ENCODE measurements at regions not wholly inside any gene's neighbourhood (a gene's known extent, or its start where the extent isn't known, plus 50 kb on each side); places are given as distances from the start of the nearest gene placed in this dataset.
"Not testable (repeated sequence)": the region's sequence is repeated elsewhere in the genome, so short reads cannot be mapped to it uniquely, and the experiment has no call there.

DNA sequence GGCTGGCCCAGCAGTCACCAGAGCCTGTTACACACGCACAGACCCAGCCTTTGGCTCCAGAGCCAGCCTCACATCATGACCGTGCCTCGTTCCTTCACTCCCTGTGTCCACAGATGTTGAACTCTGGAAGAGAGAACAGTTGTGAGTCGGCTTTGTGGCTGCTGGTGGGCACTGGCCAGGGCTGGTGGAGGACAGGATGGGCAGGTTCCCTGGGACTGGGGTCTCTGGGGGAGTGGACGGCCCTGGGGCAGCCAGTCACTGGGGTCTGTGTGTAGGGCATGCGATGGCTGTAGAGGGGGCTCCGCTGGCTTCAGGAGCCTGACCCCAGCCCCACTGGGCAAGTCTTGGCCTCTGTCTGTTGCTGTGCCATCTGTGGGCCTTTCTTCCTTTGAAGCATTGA is 1070.1 kb downstream of the BRD1 start:
- Histone ChIP-seq H3K27ac (no peak overlapping the region), H3K36me3 (no peaks in the 10 kb centered on the region), H3K27me3 (no peaks in the 10 kb centered on the region), H3K9me3 (ENCODE audit: low read depth) (no peaks in the 10 kb centered on the region), H3K4me1 (ENCODE audit: low read depth) (no peaks in the 10 kb centered on the region), H3K4me3 (no peak overlapping the region)
- DNase-seq (ENCODE audit: low read depth in 1 of 2, low spot score in 1 of 2): no peak
- no peak for TF ChIP-seq CTCF (IDR thresholded peaks at IDR 0.05; ENCODE audit: low read depth, low read length)

DNA sequence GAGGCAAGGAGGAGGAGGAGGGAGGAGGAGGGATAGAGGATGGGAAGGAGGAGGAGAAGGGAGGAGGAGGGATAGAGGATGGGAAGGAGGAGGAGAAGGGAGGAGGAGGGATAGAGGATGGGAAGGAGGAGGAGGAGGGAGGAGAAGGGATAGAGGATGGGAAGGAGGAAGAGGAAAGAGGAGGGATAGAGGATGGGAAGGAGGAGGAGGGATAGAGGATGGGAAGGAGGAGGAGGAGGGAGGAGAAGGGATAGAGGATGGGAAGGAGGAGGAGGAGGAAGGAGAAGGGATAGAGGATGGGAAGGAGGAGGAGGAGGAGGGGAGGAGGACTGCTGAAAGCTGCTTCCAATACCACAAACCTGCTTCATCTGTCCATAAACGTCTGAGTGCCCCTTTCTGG is 1070.5 kb downstream of the BRD1 start:
- H3K9me3 ChIP-seq (ENCODE audit: low read depth); H3K27me3 ChIP-seq; H3K36me3 ChIP-seq; H3K4me3 ChIP-seq; H3K27ac ChIP-seq; DNase-seq (ENCODE audit: low read depth in 1 of 2, low spot score in 1 of 2); H3K4me1 ChIP-seq (ENCODE audit: low read depth): not testable (repeated sequence)

- Histone ChIP-seq H3K27ac (no peak overlapping the region), H3K4me1 (ENCODE audit: low read depth) (no peaks in the 10 kb centered on the region), H3K27me3 (no peaks in the 10 kb centered on the region), H3K4me3 (no peak overlapping the region), H3K36me3 (no peaks in the 10 kb centered on the region), H3K9me3 (ENCODE audit: low read depth) (no peaks in the 10 kb centered on the region)
- TF ChIP-seq CTCF (IDR thresholded peaks at IDR 0.05; ENCODE audit: low read depth, low read length): no peak
- DNase-seq (ENCODE audit: low read depth in 1 of 2, low spot score in 1 of 2): no peak
These were observed 1071.2 kb downstream of the BRD1 start for GRCh38 chr22:48756146-48757111.

- no peak for TF ChIP-seq CTCF (IDR thresholded peaks at IDR 0.05; ENCODE audit: low read depth, low read length)
- no peak overlapping the region for H3K27ac ChIP-seq
- no peak overlapping the region for H3K4me3 ChIP-seq
- no peak for DNase-seq (ENCODE audit: low read depth in 1 of 2, low spot score in 1 of 2)
- H3K27me3 ChIP-seq: no peaks in the 10 kb centered on the region
- no peaks in the 10 kb centered on the region for H3K4me1 ChIP-seq (ENCODE audit: low read depth)
- no peaks in the 10 kb centered on the region for H3K36me3 ChIP-seq
- H3K9me3 ChIP-seq (ENCODE audit: low read depth): no peaks in the 10 kb centered on the region
These were observed 1072.4 kb downstream of the BRD1 start for GRCh38 chr22:48755059-48755949.

DNA sequence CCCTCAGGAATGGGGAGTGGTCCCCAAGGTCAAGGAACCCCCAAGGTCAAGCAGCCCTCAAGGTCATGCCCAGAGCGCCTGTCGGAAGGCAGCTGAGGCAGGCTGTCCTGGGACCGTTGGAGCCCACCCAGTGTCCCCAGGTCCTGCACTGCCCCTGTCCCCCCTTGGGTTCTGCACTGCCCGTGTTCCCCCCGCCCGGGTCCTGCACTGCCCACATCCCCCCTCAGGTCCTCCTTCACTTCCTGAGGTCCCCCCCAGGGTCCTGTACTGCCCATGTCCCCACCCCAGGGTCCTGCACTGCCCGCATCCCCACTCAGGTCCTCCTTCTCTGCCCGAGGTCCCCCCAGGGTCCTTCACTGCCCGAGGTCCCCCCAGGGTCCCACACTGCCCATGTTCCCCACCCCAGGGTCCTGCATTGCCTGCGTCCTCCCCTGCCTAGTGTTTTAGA is 1073.0 kb downstream of the BRD1 start:
- DNase-seq (ENCODE audit: low read depth in 1 of 2, low spot score in 1 of 2): no peak
- Histone ChIP-seq H3K27me3 (no peaks in the 10 kb centered on the region), H3K27ac (no peak overlapping the region), H3K36me3 (no peaks in the 10 kb centered on the region), H3K4me1 (ENCODE audit: low read depth) (no peaks in the 10 kb centered on the region), H3K9me3 (ENCODE audit: low read depth) (no peaks in the 10 kb centered on the region), H3K4me3 (no peak overlapping the region)
- no peak for TF ChIP-seq CTCF (IDR thresholded peaks at IDR 0.05; ENCODE audit: low read depth, low read length)
